GM19351 (cell line): ENCODE measurements at regions not wholly inside any gene's neighbourhood (a gene's known extent, or its start where the extent isn't known, plus 50 kb on each side); places are given as distances from the start of the nearest gene placed in this dataset.
A peak's percentile ranks its signal among the peaks of the same experiment; 100 is the strongest.

ENCODE experiments used
- ATAC-seq: cut with Tn5 transposase; IDR thresholded peaks from one replicate; pipeline ENCODE4 v1.9.1; 2021; ENCODE audit warnings: mild to moderate bottlenecking, moderate library complexity; ENCODE audit not compliant: unreplicated experiment

- no peak for ATAC-seq
Measured at GRCh38 chr3:106251160-106251892, 382.5 kb upstream of the CBLB start.

- peak; percentile 93 for ATAC-seq
Measured at GRCh38 chr3:106255870-106256248, 387.0 kb upstream of the CBLB start.

- peak; percentile 28 for ATAC-seq
Measured at GRCh38 chr3:106256249-106256957, 387.6 kb upstream of the CBLB start.

- no peak for ATAC-seq
Measured at GRCh38 chr3:106257172-106257571, 388.4 kb upstream of the CBLB start.

- ATAC-seq, result no peak
Measured at GRCh38 chr3:106261396-106261795, 392.6 kb upstream of the CBLB start.

- ATAC-seq, result no peak
Measured at GRCh38 chr3:106261915-106262683, 393.3 kb upstream of the CBLB start.

- no peak for ATAC-seq
Measured at GRCh38 chr3:106263011-106263410, 394.2 kb upstream of the CBLB start.

- ATAC-seq, result no peak
Measured at GRCh38 chr3:106263546-106263945, 394.7 kb upstream of the CBLB start.

- no peak for ATAC-seq
Measured at GRCh38 chr3:106265704-106266103, 396.9 kb upstream of the CBLB start.

- ATAC-seq, result no peak
Measured at GRCh38 chr3:106268696-106269095, 399.9 kb upstream of the CBLB start.

GRCh38 chr3:106272302-106272701, 403.5 kb upstream of the CBLB start:
- no peak for ATAC-seq

- no peak for ATAC-seq
Measured at GRCh38 chr3:106275592-106275991, 406.8 kb upstream of the CBLB start.

- ATAC-seq, result no peak
Measured at GRCh38 chr3:106276151-106276550, 407.3 kb upstream of the CBLB start.

- ATAC-seq, result no peak
Measured at GRCh38 chr3:106276755-106277612, 408.2 kb upstream of the CBLB start.

- no peak for ATAC-seq
Measured at GRCh38 chr3:106277731-106278130, 408.9 kb upstream of the CBLB start.

GRCh38 chr3:106281221-106281620, 412.4 kb upstream of the CBLB start:
- no peak for ATAC-seq

- no peak for ATAC-seq
Measured at GRCh38 chr3:106282943-106283342, 414.1 kb upstream of the CBLB start.

GRCh38 chr3:106288781-106289180, 420.0 kb upstream of the CBLB start:
- no peak for ATAC-seq

- ATAC-seq, result no peak
Measured at GRCh38 chr3:106290304-106290997, 421.6 kb upstream of the CBLB start.

GRCh38 chr3:106293161-106293560, 424.3 kb upstream of the CBLB start:
- no peak for ATAC-seq
